ENCODE measurements at regions not wholly inside any gene's neighbourhood (a gene's known extent, or its start where the extent isn't known, plus 50 kb on each side); places are given as distances from the start of the nearest gene placed in this dataset.

GRCh38 chr14:105987563-105987962 lies 461.2 kb downstream of the TMEM121 start:
- H3K4me2 ChIP-seq (ENCODE audit: insufficient read depth, low read length), result no peak overlapping the region
- no peak overlapping the region for H3K9ac ChIP-seq (replicated peaks; ENCODE audit: extremely low read depth, insufficient read depth, low read length)
- no TSS peak for BruUV-seq (replicated peaks)
- intact Hi-C loops (cut with micrococcal nuclease) (no loop called here), dilution Hi-C loops (cut with MboI; ENCODE audit: extremely low pct_ligation_motif_present, low sequenced_read_pairs) (no loop called here)
- FAIRE-seq, result no peak
- H3K27me3 ChIP-seq (ENCODE audit: control insufficient read depth in 2 of 2, insufficient read depth in 2 of 2, low read length in 2 of 2), result no peaks in the 10 kb centered on the region
- no peak overlapping the region for H3K27ac ChIP-seq (ENCODE audit: insufficient read depth, low read depth, low read length)
- no peak overlapping the region for H2AFZ ChIP-seq (ENCODE audit: low read depth, low read length)
- peaks cover 2% of the 10 kb centered on the region for H3K9me3 ChIP-seq (replicated peaks; ENCODE audit: control insufficient read depth, insufficient read depth, low read length)
- TF ChIP-seq MYC (IDR thresholded peaks at IDR 0.05; ENCODE audit: low read depth, low read length) (no peak), FOS (IDR thresholded peaks at IDR 0.05; ENCODE audit: borderline replicate concordance, insufficient read depth, low read length) (no peak), JUN (IDR thresholded peaks at IDR 0.05; ENCODE audit: borderline replicate concordance, insufficient read depth, insufficient read length, low read depth) (no peak), POLR2AphosphoS5 (IDR thresholded peaks at IDR 0.05; ENCODE audit: insufficient read depth, low read depth, low read length) (no peak), CTCF (IDR thresholded peaks at IDR 0.05; ENCODE audit: extremely low read depth in 1 of 2, insufficient read depth in 1 of 2, low read depth in 1 of 2, low read length in 2 of 2) (no peak), GATA2 (IDR thresholded peaks at IDR 0.05; ENCODE audit: insufficient read depth, insufficient read length, low read depth, low read length) (no peak), POLR2A (IDR thresholded peaks at IDR 0.05; ENCODE audit: low read depth, low read length) (no peak)
- no peak for DNase-seq (ENCODE audit: low read depth, low spot score)
- POLR2A ChIA-PET, result no interaction called here
- CTCF ChIA-PET, result no interaction called here
- no peaks in the 10 kb centered on the region for H3K36me3 ChIP-seq (ENCODE audit: control insufficient read depth in 2 of 2, extremely low read depth in 1 of 2, insufficient read depth in 2 of 2, low read length in 2 of 2)
- no peaks in the 10 kb centered on the region for H4K20me1 ChIP-seq (replicated peaks; ENCODE audit: control insufficient read depth, extremely low read depth, insufficient read depth, low read length)
- H3K4me3 ChIP-seq (replicated peaks in 1 of 3; ENCODE audit: insufficient read depth in 1 of 3, low read depth in 1 of 3, low read length in 3 of 3), result no peak overlapping the region
- no peaks in the 10 kb centered on the region for H3K9me1 ChIP-seq (replicated peaks; ENCODE audit: control insufficient read depth, extremely low read depth, insufficient read depth, low read length)
- H3K4me1 ChIP-seq (ENCODE audit: control insufficient read depth, extremely low read depth, insufficient read depth, low read length), result no peaks in the 10 kb centered on the region
- H3K79me2 ChIP-seq (ENCODE audit: control insufficient read depth, insufficient read depth, low read length), result no peaks in the 10 kb centered on the region

Data from endothelial cell of umbilical vein (primary cell).